ENCODE measurements at regions not wholly inside any gene's neighbourhood (a gene's known extent, or its start where the extent isn't known, plus 50 kb on each side); places are given as distances from the start of the nearest gene placed in this dataset.

- no peak for ATAC-seq
- Histone ChIP-seq H3K79me2 (replicated peaks; ENCODE audit: insufficient read depth) (no peaks in the 10 kb centered on the region), H3K4me1 (ENCODE audit: insufficient read depth) (peaks cover 13% of the 10 kb centered on the region), H2AFZ (no peak overlapping the region), H3K36me3 (ENCODE audit: insufficient read depth) (no peaks in the 10 kb centered on the region), H3F3A (replicated peaks; ENCODE audit: low read depth) (no peaks in the 10 kb centered on the region), H3K27me3 (ENCODE audit: insufficient read depth) (no peaks in the 10 kb centered on the region), H3K27ac (ENCODE audit: low read depth) (no peak overlapping the region), H3K4me3 (no peak overlapping the region), H3K9me2 (ENCODE audit: insufficient read depth) (0 out of 2 replicates have a peak, but pooled peaks cover 10% of the 10 kb centered on the region), H4K20me1 (replicated peaks; ENCODE audit: insufficient read depth) (no peaks in the 10 kb centered on the region), H3K4me2 (no peak overlapping the region)
- Mint-ChIP-seq H3K27me3 (ENCODE audit: insufficient read depth, low read depth, poor library complexity) (no peaks in the 10 kb centered on the region), H3K36me3 (ENCODE audit: low read depth) (no peaks in the 10 kb centered on the region), H3K4me3 (no peak overlapping the region), H3K27ac (no peak overlapping the region), H3K4me1 (peaks cover 12% of the 10 kb centered on the region), H3K9me3 (peaks cover 5% of the 10 kb centered on the region; the same call in 1 of the 3 replicates)
- no peak for TF ChIP-seq STAT1 (IDR thresholded peaks at IDR 0.05; ENCODE audit: unreplicated experiment)
- no peak for TF ChIP-seq CTCF (conservative IDR thresholded peaks at IDR 0.05; ENCODE audit: low read depth in 2 of 2)
- TF ChIP-seq EZH2 (IDR thresholded peaks at IDR 0.05; ENCODE audit: low read depth, unreplicated experiment) = no peak
- TF ChIP-seq NANOG (IDR thresholded peaks at IDR 0.05; ENCODE audit: borderline replicate concordance) = no peak
- TF ChIP-seq, protein P1, sequence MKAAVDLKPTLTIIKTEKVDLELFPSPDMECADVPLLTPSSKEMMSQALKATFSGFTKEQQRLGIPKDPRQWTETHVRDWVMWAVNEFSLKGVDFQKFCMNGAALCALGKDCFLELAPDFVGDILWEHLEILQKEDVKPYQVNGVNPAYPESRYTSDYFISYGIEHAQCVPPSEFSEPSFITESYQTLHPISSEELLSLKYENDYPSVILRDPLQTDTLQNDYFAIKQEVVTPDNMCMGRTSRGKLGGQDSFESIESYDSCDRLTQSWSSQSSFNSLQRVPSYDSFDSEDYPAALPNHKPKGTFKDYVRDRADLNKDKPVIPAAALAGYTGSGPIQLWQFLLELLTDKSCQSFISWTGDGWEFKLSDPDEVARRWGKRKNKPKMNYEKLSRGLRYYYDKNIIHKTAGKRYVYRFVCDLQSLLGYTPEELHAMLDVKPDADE (IDR thresholded peaks at IDR 0.05) = no peak
- no peak for TF ChIP-seq EZH2phosphoT487 (IDR thresholded peaks at IDR 0.05; ENCODE audit: unreplicated experiment)
- no peak for TF ChIP-seq POLR2AphosphoS5 (IDR thresholded peaks at IDR 0.05; ENCODE audit: low read depth)
- TF ChIP-seq ZNF462 (CRISPR knock-in tag; IDR thresholded peaks at IDR 0.05) = no peak
- TF ChIP-seq JUNB (IDR thresholded peaks at IDR 0.05; ENCODE audit: unreplicated experiment) = no peak
- no peak for TF ChIP-seq CREB1 (CRISPR knock-in tag; IDR thresholded peaks at IDR 0.05; ENCODE audit: low read depth)
- TF ChIP-seq ZNF114 (CRISPR knock-in tag; IDR thresholded peaks at IDR 0.05) = no peak
- TF ChIP-seq, protein P2, sequence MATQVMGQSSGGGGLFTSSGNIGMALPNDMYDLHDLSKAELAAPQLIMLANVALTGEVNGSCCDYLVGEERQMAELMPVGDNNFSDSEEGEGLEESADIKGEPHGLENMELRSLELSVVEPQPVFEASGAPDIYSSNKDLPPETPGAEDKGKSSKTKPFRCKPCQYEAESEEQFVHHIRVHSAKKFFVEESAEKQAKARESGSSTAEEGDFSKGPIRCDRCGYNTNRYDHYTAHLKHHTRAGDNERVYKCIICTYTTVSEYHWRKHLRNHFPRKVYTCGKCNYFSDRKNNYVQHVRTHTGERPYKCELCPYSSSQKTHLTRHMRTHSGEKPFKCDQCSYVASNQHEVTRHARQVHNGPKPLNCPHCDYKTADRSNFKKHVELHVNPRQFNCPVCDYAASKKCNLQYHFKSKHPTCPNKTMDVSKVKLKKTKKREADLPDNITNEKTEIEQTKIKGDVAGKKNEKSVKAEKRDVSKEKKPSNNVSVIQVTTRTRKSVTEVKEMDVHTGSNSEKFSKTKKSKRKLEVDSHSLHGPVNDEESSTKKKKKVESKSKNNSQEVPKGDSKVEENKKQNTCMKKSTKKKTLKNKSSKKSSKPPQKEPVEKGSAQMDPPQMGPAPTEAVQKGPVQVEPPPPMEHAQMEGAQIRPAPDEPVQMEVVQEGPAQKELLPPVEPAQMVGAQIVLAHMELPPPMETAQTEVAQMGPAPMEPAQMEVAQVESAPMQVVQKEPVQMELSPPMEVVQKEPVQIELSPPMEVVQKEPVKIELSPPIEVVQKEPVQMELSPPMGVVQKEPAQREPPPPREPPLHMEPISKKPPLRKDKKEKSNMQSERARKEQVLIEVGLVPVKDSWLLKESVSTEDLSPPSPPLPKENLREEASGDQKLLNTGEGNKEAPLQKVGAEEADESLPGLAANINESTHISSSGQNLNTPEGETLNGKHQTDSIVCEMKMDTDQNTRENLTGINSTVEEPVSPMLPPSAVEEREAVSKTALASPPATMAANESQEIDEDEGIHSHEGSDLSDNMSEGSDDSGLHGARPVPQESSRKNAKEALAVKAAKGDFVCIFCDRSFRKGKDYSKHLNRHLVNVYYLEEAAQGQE (IDR thresholded peaks at IDR 0.05; ENCODE audit: unreplicated experiment) = no peak
- no peak for TF ChIP-seq ZNF331 (CRISPR knock-in tag; IDR thresholded peaks at IDR 0.05; ENCODE audit: low read depth)
- no peak for DNase-seq (ENCODE audit: low spot score)
These were observed 613.2 kb downstream of the PDCD6IP start for GRCh38 chr3:34411596-34411995.

All from GM23338 (cell line).